HG02571 (cell line): ENCODE measurements at regions not wholly inside any gene's neighbourhood (a gene's known extent, or its start where the extent isn't known, plus 50 kb on each side); places are given as distances from the start of the nearest gene placed in this dataset.
"Not testable (repeated sequence)": the region's sequence is repeated elsewhere in the genome, so short reads cannot be mapped to it uniquely, and the experiment has no call there.

Experiments
- ATAC-seq: cut with Tn5 transposase; IDR thresholded peaks from one replicate; pipeline ENCODE4 v1.9.1; 2021; ENCODE audit warnings: mild to moderate bottlenecking, moderate library complexity; ENCODE audit not compliant: unreplicated experiment

DNA sequence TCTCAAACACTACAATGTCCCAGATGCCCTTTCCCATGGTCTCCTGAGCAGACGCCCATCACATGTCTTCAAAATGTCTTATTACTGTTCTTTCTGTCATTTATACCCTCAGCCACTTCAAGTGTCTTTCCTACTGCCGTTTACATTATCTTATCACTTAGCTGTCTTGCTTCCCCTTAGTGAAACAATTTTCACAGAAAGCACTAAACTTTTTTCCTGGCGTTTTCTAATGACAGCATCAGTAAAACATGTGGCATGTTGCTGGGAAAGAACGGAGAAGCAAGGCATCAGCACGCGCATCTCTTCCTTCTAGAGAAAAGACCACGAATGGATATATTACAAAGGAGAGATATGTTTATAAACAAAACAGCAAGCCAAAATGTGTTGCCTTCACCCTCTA lies 189.7 kb upstream of the SLIT2 start:
- ATAC-seq, result no peak

DNA sequence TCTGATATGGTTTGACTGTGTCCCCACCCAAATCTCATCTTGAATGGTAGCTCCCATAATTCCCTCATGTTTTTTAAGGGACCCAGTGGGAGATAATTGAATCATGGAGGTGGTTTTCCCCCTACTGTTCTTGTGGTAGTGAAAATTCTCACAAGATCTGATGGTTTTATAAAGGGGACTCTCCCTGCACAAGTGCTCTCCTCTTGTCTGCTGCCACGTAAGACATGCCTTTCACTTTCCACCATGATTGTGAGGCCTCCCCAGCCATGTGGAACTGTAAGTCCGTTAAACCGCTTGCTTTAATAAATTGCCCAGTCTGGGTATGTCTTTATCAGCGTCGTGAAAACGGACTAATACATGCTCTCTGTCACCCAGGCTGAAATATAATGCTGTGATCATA lies 200.9 kb upstream of the SLIT2 start:
- ATAC-seq, result no peak

DNA sequence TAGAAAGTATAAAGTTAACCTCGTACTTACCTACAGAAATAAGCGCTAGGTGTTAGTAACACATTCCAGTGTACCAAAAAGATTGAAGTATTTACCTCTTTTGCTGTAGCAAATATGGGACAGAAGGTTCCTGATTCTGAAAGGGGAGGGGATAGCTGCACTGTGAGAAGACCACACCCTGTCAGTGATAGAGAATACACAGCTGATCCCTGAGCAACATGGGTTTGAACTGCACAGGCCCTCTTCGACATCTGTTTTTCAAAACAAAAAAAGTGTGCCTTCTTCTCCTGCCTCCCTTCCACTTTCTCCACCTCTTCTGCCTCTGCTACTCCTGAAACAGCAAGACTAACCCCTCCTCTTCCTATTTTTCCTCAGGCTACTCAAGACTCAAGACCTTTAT lies 201.8 kb upstream of the SLIT2 start:
- ATAC-seq, result no peak

DNA sequence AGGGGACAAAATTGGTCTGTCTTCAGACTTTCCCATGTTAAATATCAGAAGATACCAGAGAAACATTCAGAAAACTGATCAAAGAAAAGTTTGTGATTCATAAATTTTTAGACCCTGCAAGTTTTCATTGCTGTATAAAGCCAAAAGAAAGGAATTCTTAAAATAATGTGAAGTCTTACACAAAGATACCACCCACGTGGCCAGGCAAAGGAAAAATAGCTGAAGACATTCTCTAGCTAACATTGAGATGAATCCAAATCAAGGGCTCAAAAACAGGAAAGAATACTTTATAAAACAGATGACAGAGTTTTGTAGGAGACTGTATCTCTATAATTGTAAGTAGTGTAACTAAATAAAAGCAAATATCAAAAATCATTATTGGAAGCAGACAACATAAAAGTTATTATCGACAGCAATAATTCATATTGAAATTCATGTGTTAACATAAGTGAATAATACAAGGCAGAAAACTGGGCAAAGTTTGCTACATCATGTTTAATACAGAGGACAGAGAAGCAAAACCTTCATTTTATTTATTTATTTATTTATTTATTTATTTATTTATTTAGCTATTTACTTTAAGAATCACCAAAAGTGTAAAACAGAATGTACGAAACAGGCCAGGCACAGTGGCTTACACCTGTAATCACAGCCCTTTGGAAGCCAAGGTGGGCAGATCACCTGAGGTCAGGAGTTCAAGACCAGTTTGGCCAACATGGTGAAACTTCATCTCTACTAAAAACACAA lies 204.6 kb upstream of the SLIT2 start:
- ATAC-seq, result no peak

DNA sequence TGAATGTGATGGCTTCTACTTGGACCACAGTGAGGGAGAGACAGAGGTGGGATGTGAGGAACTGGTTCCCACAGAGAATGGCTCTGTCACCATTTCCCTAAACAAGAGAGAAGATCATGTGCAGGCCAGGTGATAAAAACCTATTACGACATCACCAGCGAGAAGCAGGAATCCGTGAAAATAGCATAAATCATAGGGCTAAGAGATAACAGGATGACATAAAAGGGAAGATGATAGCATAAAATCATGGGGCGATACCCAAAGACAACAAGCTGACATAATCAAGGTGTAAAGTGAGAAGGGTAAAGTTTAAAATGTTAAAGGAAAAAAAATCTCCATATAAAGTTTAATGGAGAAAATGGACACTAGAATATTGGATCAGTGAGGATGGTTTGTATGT lies 205.5 kb upstream of the SLIT2 start:
- no peak for ATAC-seq

DNA sequence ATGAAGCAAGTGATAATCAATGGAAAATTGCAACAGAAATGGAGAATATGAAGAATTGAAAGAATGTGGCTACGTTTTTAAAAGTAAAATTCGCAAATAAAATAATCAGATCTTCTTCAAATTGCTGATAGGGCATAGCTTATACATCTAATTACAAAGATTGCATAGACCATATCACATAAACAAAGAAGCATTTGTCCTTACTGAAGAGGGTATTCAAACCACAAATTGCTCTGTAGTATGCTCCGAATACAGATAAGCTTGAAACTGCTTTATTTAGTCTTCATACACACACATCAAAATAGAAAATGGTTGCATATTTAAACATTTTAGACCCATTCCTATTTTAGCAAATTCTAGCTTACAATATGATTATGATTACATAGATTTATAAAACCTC lies 206.7 kb upstream of the SLIT2 start:
- no peak for ATAC-seq

DNA sequence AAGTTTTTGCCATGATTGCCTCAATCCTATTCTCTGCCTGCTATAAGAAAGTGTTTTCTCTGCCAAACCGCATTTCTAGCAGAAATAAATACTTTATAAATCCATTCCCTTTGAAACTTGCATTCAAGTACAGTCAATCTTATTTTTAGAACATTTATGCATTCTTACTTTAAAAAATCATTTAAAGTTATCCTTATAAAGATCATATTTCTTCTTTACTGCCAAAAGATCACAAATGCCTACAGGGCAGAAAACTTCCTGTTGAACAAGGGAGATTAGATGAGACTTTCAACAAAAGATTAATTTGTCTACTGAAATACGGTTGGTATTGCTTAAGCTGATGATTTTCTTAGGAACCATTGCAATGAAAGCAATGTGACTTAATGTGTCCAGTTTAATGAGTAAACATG lies 207.2 kb upstream of the SLIT2 start:
- no peak for ATAC-seq

DNA sequence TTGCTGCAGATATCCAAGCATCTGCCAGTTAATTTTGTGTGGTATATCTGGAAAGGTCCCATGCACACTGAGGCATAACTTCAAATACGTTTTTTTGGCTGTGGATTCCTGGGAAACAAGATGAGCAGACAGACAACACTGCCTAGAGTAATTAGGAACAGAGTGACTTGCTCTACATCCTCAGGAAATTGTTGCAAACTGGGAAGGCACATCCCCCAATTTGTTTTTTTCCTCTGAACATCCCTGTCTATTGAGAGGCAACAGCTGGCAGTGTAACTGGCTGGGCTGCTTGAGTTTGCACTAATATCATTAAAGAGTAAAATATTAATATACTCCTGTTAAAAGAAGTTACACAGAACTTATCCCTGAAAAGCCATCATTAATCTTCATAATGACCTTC lies 207.7 kb upstream of the SLIT2 start:
- ATAC-seq, result no peak

DNA sequence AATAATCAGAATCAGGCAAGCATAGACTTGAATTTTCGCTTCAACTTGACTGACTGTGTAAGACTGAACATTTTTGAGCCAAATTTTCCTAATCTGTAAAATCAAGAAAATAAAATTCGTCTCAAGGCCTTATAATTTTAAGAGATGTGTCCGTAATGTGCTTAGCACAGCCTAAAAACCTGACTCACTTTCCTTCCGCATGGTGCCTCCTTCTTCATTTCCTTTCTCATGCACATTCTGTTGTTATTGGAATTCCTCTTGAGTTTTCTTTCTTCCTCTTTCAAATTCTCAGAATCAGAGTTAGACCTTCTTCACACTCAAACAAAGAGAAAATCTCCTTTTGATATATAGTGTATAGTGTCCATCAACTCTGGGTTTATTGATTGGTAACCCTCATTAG lies 208.9 kb upstream of the SLIT2 start:
- ATAC-seq, result no peak

DNA sequence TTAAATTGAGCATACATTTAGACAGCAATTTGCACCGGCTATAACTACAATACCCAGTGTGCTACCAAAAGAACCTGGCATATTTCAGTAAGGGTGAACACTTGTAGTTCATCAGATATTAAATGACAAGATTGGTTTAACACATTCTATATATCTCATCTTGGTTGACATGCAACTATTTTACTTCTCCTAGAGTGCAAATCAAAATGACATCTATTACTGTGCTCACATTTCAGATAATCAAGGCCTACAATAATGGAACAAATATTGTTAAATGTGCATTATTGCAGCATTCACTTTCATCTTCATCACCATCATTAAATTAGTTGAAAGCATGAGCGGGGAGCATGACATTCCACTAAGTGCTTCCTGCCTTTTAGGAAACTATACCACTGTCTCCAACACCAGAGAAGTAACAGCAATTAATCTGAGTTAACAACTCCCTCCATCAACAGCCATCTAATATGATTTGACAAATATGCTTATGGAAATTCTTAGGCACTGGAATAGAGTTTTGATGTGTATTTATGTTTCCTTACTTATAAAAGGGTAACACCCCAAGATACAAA lies 209.8 kb upstream of the SLIT2 start:
- ATAC-seq, result no peak

DNA sequence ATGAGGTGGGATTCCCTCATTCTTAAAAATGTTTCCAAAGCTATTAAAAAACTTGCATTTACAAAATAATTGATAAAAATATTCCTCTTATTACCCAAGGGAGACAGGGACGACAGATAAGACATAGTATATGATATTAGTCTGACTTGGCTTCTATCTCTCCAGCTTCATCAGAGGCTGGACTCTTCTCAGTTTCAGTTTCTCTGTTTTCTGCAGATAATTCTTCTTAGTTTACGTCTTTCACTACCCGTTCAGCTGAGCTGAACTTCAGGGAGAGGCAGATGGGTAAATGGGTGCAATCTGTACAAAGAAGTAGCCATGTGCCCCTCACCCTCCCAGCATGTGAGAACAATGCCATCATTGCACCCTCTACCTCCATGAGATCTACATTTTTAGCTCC lies 214.0 kb upstream of the SLIT2 start:
- ATAC-seq, result no peak

DNA sequence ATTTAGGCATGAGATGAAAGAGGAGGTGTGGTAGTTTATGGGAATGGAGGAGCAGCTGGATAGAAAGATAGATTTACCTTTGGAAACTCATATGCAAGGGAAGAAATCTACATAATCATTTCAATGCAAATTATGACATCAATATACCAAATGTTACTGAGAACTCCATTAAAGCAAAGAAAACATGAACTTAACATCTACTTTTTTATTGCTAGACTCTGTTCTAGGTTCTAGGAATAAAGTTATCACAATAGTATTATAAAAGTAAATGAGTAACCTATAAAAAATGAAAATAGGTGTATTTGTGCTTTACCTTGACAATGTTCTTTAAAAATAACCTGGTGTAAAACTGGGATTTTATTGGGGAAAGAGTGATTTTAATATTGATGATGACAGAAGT lies 221.6 kb upstream of the SLIT2 start:
- ATAC-seq, result no peak

DNA sequence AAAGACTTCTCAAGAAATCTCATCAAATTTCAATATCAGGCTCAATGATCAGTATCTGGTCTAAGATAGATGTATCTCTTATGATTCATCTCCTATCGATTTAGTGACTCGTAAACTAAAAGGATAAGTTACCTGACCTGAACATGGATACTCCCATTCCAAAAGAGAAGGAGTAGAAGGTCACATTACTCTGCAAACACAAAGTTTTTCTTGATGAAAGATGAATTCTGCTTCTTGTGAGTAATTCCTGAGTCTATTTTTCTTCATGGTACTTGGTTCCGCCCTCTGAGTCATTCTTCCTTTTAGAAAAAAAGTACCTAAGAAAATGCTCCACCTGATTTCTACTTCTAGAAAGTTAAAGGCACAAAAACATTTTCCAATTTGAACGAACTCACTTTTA lies 223.1 kb upstream of the SLIT2 start:
- ATAC-seq, result no peak

DNA sequence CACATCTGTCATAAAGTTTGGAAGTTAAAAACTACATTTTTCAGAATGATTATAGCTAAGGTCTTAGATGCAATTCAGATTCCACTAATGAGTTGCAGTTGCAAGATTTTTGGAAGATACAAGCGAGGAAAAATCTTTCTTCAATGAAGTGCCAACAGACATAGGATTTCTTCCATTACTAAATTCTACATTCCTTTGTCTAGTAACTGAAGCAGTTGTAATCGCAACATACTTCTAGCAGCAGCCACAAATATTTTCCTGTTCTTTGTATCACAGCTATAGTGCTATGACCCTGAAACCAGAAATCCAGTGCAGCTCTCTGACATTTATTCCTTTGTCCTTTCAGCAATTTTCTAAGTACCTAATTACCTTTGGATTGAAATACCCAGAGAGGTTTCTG lies 225.2 kb upstream of the SLIT2 start:
- no peak for ATAC-seq

DNA sequence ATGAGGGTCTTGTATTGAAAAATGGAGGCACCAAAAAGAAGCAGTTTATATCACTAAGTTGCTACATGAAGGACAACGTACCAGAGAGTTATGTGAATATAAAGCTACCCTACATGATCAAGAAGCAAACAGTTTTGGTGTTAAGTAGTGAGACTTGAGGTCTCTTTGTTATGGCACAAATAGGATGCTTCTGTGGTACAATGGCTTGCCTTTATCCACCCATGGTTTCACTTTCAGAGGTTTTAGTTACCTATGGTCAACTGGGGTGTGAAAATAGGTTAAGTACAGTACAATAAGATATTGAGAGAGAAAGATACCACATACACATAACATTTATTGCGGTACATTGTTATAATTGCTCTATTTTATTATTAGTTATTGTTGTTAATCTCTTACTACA lies 229.2 kb upstream of the SLIT2 start:
- ATAC-seq, result no peak

DNA sequence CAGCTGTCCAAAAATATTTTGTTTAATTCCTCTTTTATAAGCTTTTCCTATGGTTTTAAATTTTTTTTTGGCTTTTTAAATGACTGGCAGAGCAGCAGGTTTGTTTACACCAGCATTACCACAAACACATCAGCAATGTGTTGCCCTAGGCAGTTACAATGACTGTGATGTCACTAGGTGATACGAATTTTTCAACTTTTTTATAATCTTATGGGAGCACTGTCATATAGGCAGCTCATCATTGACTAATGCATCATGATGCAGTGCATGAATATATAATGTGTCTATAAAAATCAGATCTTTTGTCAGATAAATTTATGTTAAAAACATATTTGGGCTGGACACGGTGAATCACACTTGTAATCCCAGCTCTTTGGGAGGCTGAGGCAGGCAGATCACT lies 231.6 kb upstream of the SLIT2 start:
- no peak for ATAC-seq

DNA sequence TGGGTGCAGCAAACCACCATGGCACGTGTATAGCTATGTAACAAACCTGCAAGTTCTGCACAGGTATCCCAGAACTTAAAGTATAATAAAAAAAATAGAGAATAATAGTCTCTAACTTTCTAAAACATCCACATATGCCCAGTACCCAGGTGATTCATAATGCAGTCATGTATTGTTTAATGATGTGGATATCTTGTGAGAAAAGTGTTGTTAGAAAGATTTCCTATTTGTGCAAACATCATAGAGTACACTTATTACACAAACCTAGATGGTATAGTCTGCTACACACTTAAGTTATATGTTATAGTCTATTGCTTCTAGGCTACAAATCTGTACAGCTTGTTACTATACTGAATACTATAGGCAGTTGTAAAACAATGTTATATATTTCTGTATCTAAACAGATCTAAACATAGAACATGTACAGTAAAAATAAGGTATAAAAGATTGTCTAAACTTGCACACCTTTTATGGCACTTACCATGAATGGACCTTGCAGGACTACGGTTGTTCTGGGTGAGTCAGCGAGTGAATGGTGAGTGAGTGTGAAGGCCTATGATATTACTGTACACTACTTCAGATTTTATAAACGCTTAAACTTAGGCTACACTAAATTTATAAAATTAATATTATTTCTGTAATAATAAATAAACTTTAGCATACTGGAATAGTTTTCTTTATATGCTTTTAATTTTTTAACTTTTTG lies 232.2 kb upstream of the SLIT2 start:
- no peak for ATAC-seq

DNA sequence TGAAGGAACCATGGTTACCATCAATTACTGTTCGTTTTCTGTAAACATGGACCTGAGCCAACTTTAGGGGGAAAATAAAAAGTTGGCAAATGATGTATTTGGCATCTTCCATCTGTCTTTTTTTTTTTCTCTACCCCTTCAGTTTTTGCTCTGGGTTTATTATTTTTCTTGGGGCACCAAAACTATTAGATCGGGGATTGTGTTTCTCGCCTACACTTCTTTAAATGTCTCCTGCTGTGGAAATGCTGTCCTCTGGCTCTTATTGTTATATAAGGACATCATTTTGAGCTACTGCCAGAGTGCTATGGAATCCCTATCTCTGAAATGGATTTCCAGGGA lies 234.0 kb upstream of the SLIT2 start:
- no peak for ATAC-seq

DNA sequence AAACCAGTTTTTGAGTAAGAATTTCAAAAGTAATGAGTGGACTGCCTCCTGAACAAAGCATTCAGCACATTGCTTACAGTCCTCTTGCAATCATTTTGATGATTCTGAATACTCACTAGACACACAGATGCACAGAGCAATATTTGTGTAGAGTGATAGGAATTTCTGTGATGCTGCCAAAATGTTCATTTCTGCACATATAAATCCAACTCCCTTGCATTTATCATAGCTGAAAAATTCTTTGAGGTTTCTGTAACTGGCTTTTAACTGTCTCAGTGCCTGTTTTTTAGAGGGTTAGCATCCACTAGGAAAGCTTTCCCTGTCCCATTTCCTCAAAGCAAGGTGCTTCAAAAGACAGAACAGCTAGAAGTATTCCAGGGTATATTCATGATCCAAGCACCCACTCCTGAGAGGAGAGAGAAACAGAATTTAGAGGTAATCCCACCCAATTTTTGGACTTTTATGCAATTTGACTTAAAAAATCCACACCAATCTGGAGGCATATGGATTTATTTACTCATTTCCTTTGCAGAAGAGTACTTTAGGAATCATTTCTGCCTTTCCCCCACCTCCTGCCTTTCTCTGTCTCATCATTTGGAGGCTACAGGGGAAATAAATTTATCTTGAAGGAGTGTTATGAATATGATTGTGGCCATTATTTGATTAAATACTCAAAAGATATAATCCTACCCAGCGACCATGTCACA lies 234.5 kb upstream of the SLIT2 start:
- no peak for ATAC-seq

DNA sequence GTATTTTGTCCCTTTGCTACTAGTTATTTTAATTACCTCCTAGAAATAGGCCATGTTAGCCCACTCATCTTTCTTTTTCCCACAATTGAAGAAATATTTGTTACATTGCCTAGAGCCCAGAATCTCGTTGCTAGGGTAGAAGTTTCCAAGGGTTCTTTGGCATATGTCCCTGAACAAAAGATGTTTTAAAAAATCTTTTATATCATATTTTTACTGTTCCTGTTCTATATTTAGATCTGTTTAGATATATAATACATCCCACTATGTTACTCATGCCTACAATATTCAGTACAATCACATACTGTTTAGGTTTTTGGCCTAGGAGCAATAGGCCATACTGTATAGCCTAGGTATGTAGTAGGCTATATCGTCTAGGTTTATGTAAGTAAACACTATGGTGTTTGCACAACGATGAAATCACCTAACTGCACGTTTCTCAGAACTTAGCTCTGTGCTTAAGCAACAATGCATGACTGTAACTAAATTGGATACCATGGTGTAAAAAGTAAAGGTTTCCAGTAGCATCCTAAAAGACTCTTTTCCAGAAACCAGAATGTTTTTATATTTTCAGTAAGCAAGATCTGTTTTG lies 236.0 kb upstream of the SLIT2 start:
- ATAC-seq, result no peak

DNA sequence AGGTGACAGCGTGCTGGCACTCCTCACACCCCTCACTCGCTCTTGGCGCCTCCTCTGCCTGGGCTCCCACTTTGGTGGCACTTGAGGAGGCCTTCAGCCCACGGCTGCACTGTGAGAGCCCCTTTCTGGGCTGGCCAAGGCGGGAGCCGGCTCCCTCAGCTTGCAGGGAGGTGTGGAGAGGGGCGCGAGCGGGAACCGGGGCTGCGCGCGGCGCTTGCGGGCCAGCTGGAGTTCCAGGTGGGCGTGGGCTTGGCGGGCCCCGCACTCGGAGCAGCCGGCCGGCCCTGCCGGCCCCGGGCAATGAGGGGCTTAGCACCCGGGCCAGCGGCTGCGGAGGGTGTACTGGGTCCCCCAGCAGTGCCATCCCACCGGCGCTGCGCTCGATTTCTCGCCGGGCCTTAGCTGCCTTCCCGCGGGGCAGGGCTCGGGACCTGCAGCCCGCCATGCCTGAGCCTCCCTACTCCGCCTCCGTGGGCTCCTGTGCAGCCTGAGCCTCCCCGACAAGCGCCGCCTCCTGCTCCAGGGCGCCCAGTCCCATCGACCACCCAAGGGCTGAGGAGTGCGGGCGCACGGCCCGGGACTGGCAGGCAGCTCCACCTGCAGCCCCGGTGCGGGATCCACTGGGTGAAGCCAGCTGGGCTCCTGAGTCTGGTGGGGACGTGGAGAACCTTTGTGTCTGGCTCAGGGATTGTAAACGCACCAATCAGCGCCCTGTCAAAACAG lies 247.7 kb upstream of the SLIT2 start:
- not testable (repeated sequence) for ATAC-seq
